MV-4-11 (cell line): ENCODE measurements at regions not wholly inside any gene's neighbourhood (a gene's known extent, or its start where the extent isn't known, plus 50 kb on each side); places are given as distances from the start of the nearest gene placed in this dataset.

Experiments used
- DNase-seq: peaks from one replicate; lab custom pipeline; 2025; lab: John Stamatoyannopoulos, UW

- DNase-seq, result no peak
Observed at GRCh38 chr3:36282766-36283165, 97.5 kb upstream of the STAC start.

GRCh38 chr3:36295296-36295695 is 85.0 kb upstream of the STAC start:
- DNase-seq, result no peak

GRCh38 chr3:36297195-36297594 is 83.1 kb upstream of the STAC start:
- DNase-seq, result no peak

- no peak for DNase-seq
Observed at GRCh38 chr3:36298188-36298587, 82.1 kb upstream of the STAC start.

- no peak for DNase-seq
Observed at GRCh38 chr3:36302158-36302509, 78.2 kb upstream of the STAC start.

GRCh38 chr3:36302626-36303025 is 77.7 kb upstream of the STAC start:
- no peak for DNase-seq

- no peak for DNase-seq
Observed at GRCh38 chr3:36303286-36303685, 77.0 kb upstream of the STAC start.

- DNase-seq, result no peak
Observed at GRCh38 chr3:36305929-36306520, 74.3 kb upstream of the STAC start.

GRCh38 chr3:36309092-36309491 is 71.2 kb upstream of the STAC start:
- DNase-seq, result no peak

- no peak for DNase-seq
Observed at GRCh38 chr3:36312351-36312750, 68.0 kb upstream of the STAC start.

GRCh38 chr3:36317915-36318314 is 62.4 kb upstream of the STAC start:
- peak; percentile 60 for DNase-seq

- DNase-seq, result no peak
Observed at GRCh38 chr3:36318621-36319200, 61.6 kb upstream of the STAC start.

- no peak for DNase-seq
Observed at GRCh38 chr3:36319680-36320079, 60.6 kb upstream of the STAC start.
